HepG2 (cell line): ENCODE measurements at regions not wholly inside any gene's neighbourhood (a gene's known extent, or its start where the extent isn't known, plus 50 kb on each side); places are given as distances from the start of the nearest gene placed in this dataset.

Experiments used
- ATAC-seq: fragments of 200-7000 bp; cut with Tn5 transposase; 3 replicates; pipeline ENCODE4 v1.9.1; 2020; ENCODE audit warnings: mild to moderate bottlenecking, moderate library complexity
- BruUV-seq: library from RNA; stranded (reverse); fragments of 400-500 nt; replicated peaks from 2 replicates; lab custom pipeline; 2021; lab: Mats Ljungman, UMichigan
- CTCF ChIA-PET: fragments of 300-600 bp; formaldehyde crosslinking; extraction: SDS; loops from one replicate; lab custom pipeline; 2021; ENCODE audit warnings: low total read pairs, inconsistent platforms, low intra/inter-chr PET ratio; lab: Yijun Ruan, JAX
- POLR2A ChIA-PET: fragments of 350-600 bp; sonication (Branson Sonifier 250); formaldehyde crosslinking; loops from one replicate; lab custom pipeline; 2020; ENCODE audit warnings: antibody characterized with exemption, inconsistent platforms; lab: Yijun Ruan, JAX
- DNase-seq: peaks from one replicate; pipeline ENCODE4 v3.0.0-alpha.2; 2015; ENCODE audit warnings: low spot score
- FAIRE-seq: peaks from 3 replicates; lab custom pipeline; 2011; peaks lifted over from hg19 to GRCh38; lab: Jason Lieb, UNC
- H2AFZ ChIP-seq: one replicate; pipeline ENCODE4 v1.6.1; 2011; ENCODE audit warnings: low read length, inconsistent platforms
- H3K27ac ChIP-seq: fragments of 300-600 bp; 3 replicates; pipeline ENCODE4 v1.8.0; 2011; ENCODE audit warnings: mixed run types, mild to moderate bottlenecking, mixed read lengths, low read length, inconsistent platforms; ENCODE audit not compliant: insufficient read depth; ENCODE audit errors: extremely low read length
- H3K27me3 ChIP-seq, 2 experiments: fragments of 200-600 bp in 1 of 2; 2 replicates in 1 of 2; 3 replicates in 1 of 2; pipeline versions ENCODE4 v1.6.0 to v1.8.0; 2011; ENCODE audit warnings: low read length in 2 of 2, mild to moderate bottlenecking in 2 of 2, moderate library complexity in 2 of 2, inconsistent platforms in 1 of 2; ENCODE audit not compliant: insufficient read depth in 2 of 2, control insufficient read depth in 1 of 2
- H3K36me3 ChIP-seq, 2 experiments: fragments of 200-600 bp in 1 of 2; replicated peaks in 1 of 2; 2 replicates in 1 of 2; 3 replicates in 1 of 2; pipeline versions ENCODE4 v1.5.1 to v1.8.0; 2011; ENCODE audit warnings: low read length in 2 of 2, inconsistent platforms in 1 of 2; ENCODE audit not compliant: insufficient read depth in 2 of 2, control insufficient read depth in 1 of 2
- H3K4me1 ChIP-seq: 2 replicates; pipeline ENCODE4 v1.5.1; 2012; ENCODE audit warnings: low read length, inconsistent platforms; ENCODE audit not compliant: insufficient read depth
- H3K4me2 ChIP-seq: 2 replicates; pipeline ENCODE4 v1.6.0; 2011; ENCODE audit warnings: low read depth, low read length, inconsistent platforms
- H3K4me3 ChIP-seq, 3 experiments: fragments of 200-600 bp in 1 of 3; sonication (generic), shearing (Covaris generic) in 1 of 3; replicated peaks in 1 of 3; 2 replicates each; pipeline ENCODE4 v1.5.1; 2011 to 2016; ENCODE audit warnings: low read length in 3 of 3, inconsistent platforms in 2 of 3, low read depth in 2 of 3, mild to moderate bottlenecking in 2 of 3, control low read depth in 1 of 3, mixed read lengths in 1 of 3; ENCODE audit not compliant: insufficient read depth in 1 of 3
- H3K79me2 ChIP-seq: one replicate; pipeline ENCODE4 v1.6.1; 2011; ENCODE audit warnings: low read length, inconsistent platforms; ENCODE audit not compliant: insufficient read depth
- H3K9ac ChIP-seq: 2 replicates; pipeline ENCODE4 v1.6.0; 2011; ENCODE audit warnings: mild to moderate bottlenecking, low read depth, low read length, inconsistent platforms; ENCODE audit not compliant: insufficient read depth
- H3K9me3 ChIP-seq: 2 replicates; pipeline ENCODE4 v1.5.1; 2012; ENCODE audit warnings: mild to moderate bottlenecking, low read length
- H4K20me1 ChIP-seq: 2 replicates; pipeline ENCODE4 v1.6.0; 2011; ENCODE audit warnings: inconsistent platforms, mild to moderate bottlenecking, low read length, moderate library complexity; ENCODE audit not compliant: insufficient read depth
- ASH2L ChIP-seq: fragments of 300-600, 200-600 bp; sonication (generic); IDR thresholded peaks from 2 replicates; pipeline ENCODE4 v1.7.0; 2017; ENCODE audit warnings: low read depth, mild to moderate bottlenecking, moderate library complexity, mixed read lengths, low read length; ENCODE audit not compliant: insufficient read length
- DZIP1 ChIP-seq: sonication (generic); formaldehyde crosslinking; IDR thresholded peaks from 2 replicates; pipeline ENCODE4 v1.5.0; 2020; ENCODE audit warnings: mild to moderate bottlenecking, missing genetic modification reagents
- ELF3 ChIP-seq: IDR thresholded peaks from 2 replicates; pipeline ENCODE4 v1.6.1; 2016; ENCODE audit warnings: missing genetic modification reagents, missing compliant biosample characterization
- GLMP ChIP-seq: sonication (generic); formaldehyde crosslinking; IDR thresholded peaks from 2 replicates; pipeline ENCODE4 v1.9.0; 2021; ENCODE audit warnings: missing genetic modification reagents, mild to moderate bottlenecking, borderline replicate concordance
- HMGXB4 ChIP-seq, 2 experiments: sonication (generic) in 1 of 2; formaldehyde crosslinking in 1 of 2; IDR thresholded peaks; 2 replicates each; pipeline versions ENCODE4 v1.4.0 to v1.6.1; 2018 to 2020; ENCODE audit warnings: missing genetic modification reagents in 2 of 2, borderline replicate concordance in 1 of 2, low read depth in 1 of 2, mild to moderate bottlenecking in 1 of 2, missing biosample characterization in 1 of 2
- KLF13 ChIP-seq: sonication (generic); formaldehyde crosslinking; IDR thresholded peaks from 2 replicates; pipeline ENCODE4 v1.4.0; 2020; ENCODE audit warnings: mild to moderate bottlenecking, missing genetic modification reagents
- MEF2D ChIP-seq: sonication (generic); formaldehyde crosslinking; IDR thresholded peaks from 2 replicates; pipeline ENCODE4 v1.5.1; 2020; ENCODE audit warnings: mild to moderate bottlenecking, missing genetic modification reagents
- NFATC3 ChIP-seq: sonication (generic); formaldehyde crosslinking; IDR thresholded peaks from 2 replicates; pipeline ENCODE4 v1.5.1; 2020; ENCODE audit warnings: mild to moderate bottlenecking, missing genetic modification reagents
- NR2C2 ChIP-seq: sonication (generic); formaldehyde crosslinking; IDR thresholded peaks from 2 replicates; pipeline ENCODE4 v1.4.0; 2020; ENCODE audit warnings: missing genetic modification reagents, mild to moderate bottlenecking, moderate library complexity, borderline replicate concordance
- NR3C1 ChIP-seq: sonication (generic); formaldehyde crosslinking; IDR thresholded peaks from 2 replicates; pipeline ENCODE4 v1.4.0; 2020; ENCODE audit warnings: missing genetic modification reagents
- ONECUT2 ChIP-seq: sonication (generic); formaldehyde crosslinking; IDR thresholded peaks from 2 replicates; pipeline ENCODE4 v1.4.0; 2020; ENCODE audit warnings: missing genetic modification reagents
- THAP7 ChIP-seq: sonication (generic); formaldehyde crosslinking; IDR thresholded peaks from 2 replicates; pipeline ENCODE4 v1.8.1; 2023; ENCODE audit warnings: mild to moderate bottlenecking, missing genetic modification reagents
- ZNF432 ChIP-seq: sonication (generic); formaldehyde crosslinking; IDR thresholded peaks from 2 replicates; pipeline ENCODE4 v1.5.0; 2020; ENCODE audit warnings: missing genetic modification reagents, mild to moderate bottlenecking, borderline replicate concordance
- ZSCAN31 ChIP-seq: sonication (generic); formaldehyde crosslinking; IDR thresholded peaks from 2 replicates; pipeline ENCODE4 v1.5.0; 2020; ENCODE audit warnings: low read depth, mild to moderate bottlenecking, missing genetic modification reagents
- WGBS: methylation state at CpG from one replicate; pipeline ENCODE4 v1.1.6; 2017; ENCODE audit warnings: low lambda C conversion rate; 5-methylcytosine and 5-hydroxymethylcytosine counted together
- in situ Hi-C: cut with HindIII; loops from 2 replicates; pipeline ENCODE4 v1.10.0; 2017; ENCODE audit warnings: low pct_unique_long_range_greater_than_20kb; ENCODE audit not compliant: extremely low pct_ligation_motif_present
- intact Hi-C: fragments of 100-400 bp; cut with micrococcal nuclease; formaldehyde crosslinking; loops from one replicate; pipeline ENCODE4 v1.10.0; 2022; ENCODE audit not compliant: unreplicated experiment

- no peak for FAIRE-seq
- CTCF ChIA-PET: no interaction called here
Observed at GRCh38 chr3:35544976-35545375, 94.3 kb upstream of the ARPP21 start.

More at GRCh38 chr3:35544976-35545375, 94.3 kb upstream of the ARPP21 start:
- H3K36me3 ChIP-seq: no peaks in the 10 kb centered on the region
- H2AFZ ChIP-seq: no peak overlapping the region
- no peaks in the 10 kb centered on the region for H3K9me3 ChIP-seq
- no peak overlapping the region for H3K9ac ChIP-seq
- H3K27me3 ChIP-seq: no peaks in the 10 kb centered on the region
- POLR2A ChIA-PET: no interaction called here
- no peak for ATAC-seq
- 0% methylated on average over 1 of the region's 1 CpG for WGBS
- no peaks in the 10 kb centered on the region for H4K20me1 ChIP-seq
- no peaks in the 10 kb centered on the region for H3K79me2 ChIP-seq
- no peak for DNase-seq
- no TSS peak for BruUV-seq
- no peak overlapping the region for H3K27ac ChIP-seq
- TF ChIP-seq NR2C2: no peak
- no peak for TF ChIP-seq ASH2L
- TF ChIP-seq ONECUT2 (CRISPR knock-in tag): no peak
- TF ChIP-seq ZSCAN31 (CRISPR knock-in tag): no peak
- no peak for TF ChIP-seq KLF13 (CRISPR knock-in tag)
- TF ChIP-seq DZIP1: no peak
- no peak for TF ChIP-seq ELF3
- TF ChIP-seq NFATC3 (CRISPR knock-in tag): no peak
- no peak for TF ChIP-seq THAP7 (CRISPR knock-in tag)
- TF ChIP-seq GLMP (CRISPR knock-in tag): no peak
- TF ChIP-seq ZNF432: no peak
- no peak for TF ChIP-seq MEF2D (CRISPR knock-in tag)
- no peak for TF ChIP-seq HMGXB4 (CRISPR knock-in tag; IDR thresholded peaks at IDR 0.05; ENCODE audit: borderline replicate concordance in 1 of 2, low read depth in 1 of 2)
- TF ChIP-seq NR3C1: no peak
- TF ChIP-seq, all 625 proteins: peak for 0
- Histone ChIP-seq H3K4me3 (no peak overlapping the region), H3K4me2 (no peak overlapping the region), H3K4me1 (no peaks in the 10 kb centered on the region)
- in situ Hi-C loops (no loop called here), intact Hi-C loops (no loop called here)
